HUES64 (cell line): ENCODE measurements at regions not wholly inside any gene's neighbourhood (a gene's known extent, or its start where the extent isn't known, plus 50 kb on each side); places are given as distances from the start of the nearest gene placed in this dataset.

ENCODE experiments used
- H3K27ac ChIP-seq: 2 replicates; pipeline ENCODE4 v1.7.0; 2013; ENCODE audit warnings: low read depth, low read length, inconsistent platforms
- H3K27me3 ChIP-seq: 2 replicates; pipeline ENCODE4 v1.6.1; 2013; ENCODE audit warnings: mild to moderate bottlenecking, low read length; ENCODE audit not compliant: insufficient read depth
- H3K36me3 ChIP-seq: 2 replicates; pipeline ENCODE4 v1.6.1; 2013; ENCODE audit warnings: mild to moderate bottlenecking, low read length; ENCODE audit not compliant: insufficient read depth
- H3K4me1 ChIP-seq: 2 replicates; pipeline ENCODE4 v1.6.1; 2013; ENCODE audit warnings: mild to moderate bottlenecking, low read length, moderate library complexity; ENCODE audit not compliant: insufficient read depth
- H3K4me3 ChIP-seq: 2 replicates; pipeline ENCODE4 v1.5.1; 2013; ENCODE audit warnings: mild to moderate bottlenecking, low read length, moderate library complexity
- H3K9ac ChIP-seq: 2 replicates; pipeline ENCODE4 v1.6.1; 2013; ENCODE audit warnings: mild to moderate bottlenecking, low read depth, low read length
- H3K9me3 ChIP-seq: 2 replicates; pipeline ENCODE4 v1.6.1; 2013; ENCODE audit warnings: low read depth, low read length; ENCODE audit not compliant: insufficient read depth
- WGBS: fragments of 150-250, 120-280 bp; methylation state at CpG from one replicate; pipeline ENCODE4 v1.1.7; 2013; ENCODE audit warnings: missing lambda C conversion rate; 5-methylcytosine and 5-hydroxymethylcytosine counted together

- no peak overlapping the region for H3K27ac ChIP-seq
- no peaks in the 10 kb centered on the region for H3K4me1 ChIP-seq
- H3K9ac ChIP-seq = no peak overlapping the region
- no peak overlapping the region for H3K4me3 ChIP-seq
- WGBS = 100% methylated on average over 3 of the region's 4 CpGs
- H3K36me3 ChIP-seq = no peaks in the 10 kb centered on the region
- H3K9me3 ChIP-seq = no peaks in the 10 kb centered on the region
- no peaks in the 10 kb centered on the region for H3K27me3 ChIP-seq
Observed at GRCh38 chr3:117536006-117536405, 826.4 kb downstream of the TUSC7 start.

- 100% methylated on average over 1 of the region's 1 CpG for WGBS
Observed at GRCh38 chr3:117537949-117538348, 828.4 kb downstream of the TUSC7 start.

DNA sequence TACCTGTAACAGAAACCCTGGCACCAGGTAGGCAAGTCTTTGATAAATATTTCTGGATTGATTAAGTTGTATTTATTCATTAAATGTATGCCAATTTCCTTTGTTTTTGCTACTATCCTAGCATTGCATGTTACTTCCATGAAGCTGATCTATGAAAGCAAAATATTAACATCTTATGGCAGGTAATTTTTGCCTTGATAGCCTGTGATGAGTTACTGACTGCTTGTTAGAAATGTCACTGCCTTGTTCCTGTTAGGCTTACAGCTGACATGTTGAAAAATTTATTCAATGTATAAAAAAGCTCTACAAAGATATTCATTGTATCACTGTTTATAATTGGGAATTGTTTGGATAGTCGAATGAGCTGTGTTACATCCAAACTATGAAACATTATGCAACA, 830.1 kb downstream of the TUSC7 start:
- H3K27me3 ChIP-seq = no peaks in the 10 kb centered on the region
- no peaks in the 10 kb centered on the region for H3K9me3 ChIP-seq
- H3K4me3 ChIP-seq = no peak overlapping the region
- no peak overlapping the region for H3K9ac ChIP-seq
- H3K4me1 ChIP-seq = no peaks in the 10 kb centered on the region
- WGBS = no CpG with 5 or more reads among the region's 1 CpG
- H3K27ac ChIP-seq = no peak overlapping the region
- no peaks in the 10 kb centered on the region for H3K36me3 ChIP-seq

More at GRCh38 chr3:117537949-117538348, 828.4 kb downstream of the TUSC7 start:
- no peak overlapping the region for H3K9ac ChIP-seq
- no peak overlapping the region for H3K27ac ChIP-seq
- no peaks in the 10 kb centered on the region for H3K36me3 ChIP-seq
- no peaks in the 10 kb centered on the region for H3K9me3 ChIP-seq
- H3K27me3 ChIP-seq = no peaks in the 10 kb centered on the region
- no peaks in the 10 kb centered on the region for H3K4me1 ChIP-seq
- H3K4me3 ChIP-seq = no peak overlapping the region

DNA sequence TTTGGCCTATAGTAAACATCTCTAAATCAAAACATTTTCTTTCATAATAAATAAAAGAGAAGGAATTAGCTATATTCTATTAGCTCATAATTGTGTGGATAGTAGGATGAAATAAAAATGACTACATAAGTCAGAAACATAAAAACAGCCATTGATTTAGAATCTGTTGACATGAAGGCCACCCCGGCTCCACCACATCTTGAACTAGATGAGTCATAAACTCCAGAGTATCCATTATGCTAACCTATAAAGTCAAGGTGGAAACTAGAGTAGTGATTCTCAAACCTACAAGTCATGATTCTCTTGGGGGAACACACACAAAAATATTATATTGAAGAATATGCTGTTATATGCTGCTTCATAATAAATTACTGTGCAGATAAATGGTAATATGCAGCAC, 831.0 kb downstream of the TUSC7 start:
- Histone ChIP-seq H3K36me3 (no peaks in the 10 kb centered on the region), H3K4me1 (no peaks in the 10 kb centered on the region), H3K9me3 (no peaks in the 10 kb centered on the region), H3K27ac (no peak overlapping the region), H3K27me3 (no peaks in the 10 kb centered on the region), H3K9ac (no peak overlapping the region), H3K4me3 (no peak overlapping the region)
- 100% methylated on average over 1 of the region's 1 CpG for WGBS

DNA sequence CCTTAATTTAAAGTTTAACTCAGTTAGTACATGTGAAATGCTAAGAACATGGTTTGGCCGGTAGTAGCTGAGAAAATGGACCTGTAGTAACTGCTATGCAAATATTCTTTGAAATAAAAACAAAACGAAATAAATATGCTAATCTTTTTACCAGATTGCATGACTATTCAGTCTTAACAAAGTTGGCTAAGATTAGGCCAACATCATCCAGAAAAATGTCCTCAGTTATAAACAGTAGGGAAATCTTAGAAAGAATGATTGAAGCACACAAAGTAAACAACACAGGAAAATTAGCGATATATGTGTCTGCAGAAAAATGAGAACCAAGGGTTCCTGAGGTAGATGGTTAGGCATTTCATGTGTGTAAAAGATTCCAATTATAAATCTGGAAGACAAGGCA, 832.1 kb downstream of the TUSC7 start:
- WGBS = 96% methylated on average over 2 of the region's 3 CpGs
- H3K4me1 ChIP-seq = no peaks in the 10 kb centered on the region

GRCh38 chr3:117543521-117543920, 833.9 kb downstream of the TUSC7 start:
- H3K27me3 ChIP-seq = no peaks in the 10 kb centered on the region
- no CpG with 5 or more reads among the region's 1 CpG for WGBS
- H3K36me3 ChIP-seq = no peaks in the 10 kb centered on the region
- H3K9ac ChIP-seq = no peak overlapping the region
- H3K27ac ChIP-seq = no peak overlapping the region
- H3K4me3 ChIP-seq = no peak overlapping the region
- H3K9me3 ChIP-seq = no peaks in the 10 kb centered on the region
- no peaks in the 10 kb centered on the region for H3K4me1 ChIP-seq

More for the DNA sequence above, 832.1 kb downstream of the TUSC7 start:
- Histone ChIP-seq H3K9me3 (no peaks in the 10 kb centered on the region), H3K36me3 (no peaks in the 10 kb centered on the region), H3K4me3 (no peak overlapping the region), H3K9ac (no peak overlapping the region), H3K27ac (no peak overlapping the region), H3K27me3 (no peaks in the 10 kb centered on the region)

- H3K4me1 ChIP-seq = no peaks in the 10 kb centered on the region
- 86% methylated on average over 2 of the region's 4 CpGs for WGBS
- no peak overlapping the region for H3K27ac ChIP-seq
- no peaks in the 10 kb centered on the region for H3K36me3 ChIP-seq
- H3K9me3 ChIP-seq = no peaks in the 10 kb centered on the region
- H3K9ac ChIP-seq = no peak overlapping the region
- no peaks in the 10 kb centered on the region for H3K27me3 ChIP-seq
- H3K4me3 ChIP-seq = no peak overlapping the region
Observed at GRCh38 chr3:117545484-117545883, 835.9 kb downstream of the TUSC7 start.

DNA sequence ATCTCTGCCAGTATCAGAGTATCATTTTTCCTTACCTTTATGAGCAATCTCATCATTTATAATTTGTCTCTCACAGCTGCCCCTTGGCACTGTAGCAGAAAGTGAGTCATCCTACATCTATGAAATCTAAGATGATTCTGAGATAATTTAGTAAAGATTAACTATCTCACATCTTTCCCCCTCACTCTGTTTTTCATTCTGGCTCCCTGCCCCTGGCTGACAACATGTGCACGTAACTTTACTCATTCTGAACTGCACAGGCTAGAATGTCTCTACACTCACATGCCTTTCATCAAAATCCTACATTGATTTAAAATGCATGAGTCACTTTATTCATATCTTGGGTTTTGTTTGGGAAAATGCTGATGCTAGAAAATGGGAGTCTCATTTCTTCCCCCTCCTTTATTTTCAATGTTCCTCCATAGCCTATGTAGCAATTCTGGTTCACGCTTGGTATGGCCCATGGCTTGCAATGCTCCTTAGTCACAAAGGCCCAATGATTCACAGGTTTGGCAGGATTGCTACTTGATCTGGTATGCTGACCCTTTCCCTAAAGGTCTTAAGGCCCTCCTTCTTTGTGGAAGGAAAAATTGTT, 838.5 kb downstream of the TUSC7 start:
- 94% methylated on average over 2 of the region's 2 CpGs for WGBS
- Histone ChIP-seq H3K27me3 (no peaks in the 10 kb centered on the region), H3K9ac (no peak overlapping the region), H3K36me3 (no peaks in the 10 kb centered on the region), H3K4me1 (no peaks in the 10 kb centered on the region), H3K27ac (no peak overlapping the region), H3K9me3 (no peaks in the 10 kb centered on the region), H3K4me3 (no peak overlapping the region)

GRCh38 chr3:117548600-117548999, 839.0 kb downstream of the TUSC7 start:
- H3K9me3 ChIP-seq = no peaks in the 10 kb centered on the region
- WGBS = 92% methylated on average over 3 of the region's 3 CpGs
- no peak overlapping the region for H3K27ac ChIP-seq
- no peaks in the 10 kb centered on the region for H3K27me3 ChIP-seq
- H3K36me3 ChIP-seq = no peaks in the 10 kb centered on the region
- no peaks in the 10 kb centered on the region for H3K4me1 ChIP-seq
- no peak overlapping the region for H3K9ac ChIP-seq
- H3K4me3 ChIP-seq = no peak overlapping the region

DNA sequence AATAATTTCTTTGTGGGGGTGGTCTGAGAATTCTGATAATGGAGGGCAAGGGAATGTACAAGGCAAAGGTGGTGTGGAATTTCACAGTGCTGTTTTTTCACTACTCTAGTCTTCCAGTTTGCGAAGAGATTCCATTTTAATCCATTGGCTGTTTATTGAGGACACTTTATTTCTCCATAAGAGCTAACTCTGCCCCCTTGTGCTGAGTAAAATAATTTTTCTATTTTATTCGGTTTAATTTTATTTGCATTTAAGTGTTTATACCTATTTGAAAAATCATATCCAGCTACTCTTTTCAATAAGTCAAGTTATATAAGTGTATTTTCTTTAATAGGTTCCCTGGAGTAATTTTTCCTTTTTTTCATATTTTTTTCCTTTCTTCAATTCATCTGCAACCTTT, 840.1 kb downstream of the TUSC7 start:
- no peak overlapping the region for H3K27ac ChIP-seq
- H3K9me3 ChIP-seq = no peaks in the 10 kb centered on the region
- H3K9ac ChIP-seq = no peak overlapping the region
- whole genome bisulfite sequencing = 100% methylated on average over 1 of the region's 2 CpGs
- no peaks in the 10 kb centered on the region for H3K36me3 ChIP-seq
- no peaks in the 10 kb centered on the region for H3K27me3 ChIP-seq
- no peak overlapping the region for H3K4me3 ChIP-seq
- H3K4me1 ChIP-seq = no peaks in the 10 kb centered on the region

DNA sequence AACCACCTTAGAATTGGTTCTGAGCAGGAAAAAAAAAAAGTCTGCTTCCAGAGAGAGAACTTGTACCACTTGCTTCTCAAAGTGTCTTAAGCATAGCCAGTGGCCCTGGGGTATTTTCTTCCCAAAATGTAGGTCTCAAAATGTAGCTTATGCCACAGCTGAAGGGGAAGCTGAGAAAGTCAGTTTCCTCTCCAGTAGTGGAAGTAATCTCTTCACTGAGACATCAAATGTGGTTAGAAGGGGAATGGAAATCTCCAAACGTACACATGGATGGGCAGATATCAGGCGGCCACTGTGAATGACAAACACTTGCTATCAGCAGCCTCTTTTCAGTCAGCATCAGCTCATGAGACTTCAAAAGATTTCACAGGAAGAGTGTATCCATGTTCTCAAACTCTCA, 841.2 kb downstream of the TUSC7 start:
- H3K4me3 ChIP-seq = no peak overlapping the region
- H3K36me3 ChIP-seq = no peaks in the 10 kb centered on the region
- H3K4me1 ChIP-seq = no peaks in the 10 kb centered on the region
- H3K9ac ChIP-seq = no peak overlapping the region
- H3K27ac ChIP-seq = no peak overlapping the region
- no peaks in the 10 kb centered on the region for H3K27me3 ChIP-seq
- H3K9me3 ChIP-seq = no peaks in the 10 kb centered on the region
- 92% methylated on average over 2 of the region's 2 CpGs for WGBS

- H3K9me3 ChIP-seq = no peaks in the 10 kb centered on the region
- no peaks in the 10 kb centered on the region for H3K4me1 ChIP-seq
- no peak overlapping the region for H3K9ac ChIP-seq
- no peaks in the 10 kb centered on the region for H3K27me3 ChIP-seq
- H3K27ac ChIP-seq = no peak overlapping the region
- no peaks in the 10 kb centered on the region for H3K36me3 ChIP-seq
- no peak overlapping the region for H3K4me3 ChIP-seq
- WGBS = 84% methylated on average over 2 of the region's 2 CpGs
Observed at GRCh38 chr3:117553461-117553860, 843.9 kb downstream of the TUSC7 start.
